ENCODE measurements at regions not wholly inside any gene's neighbourhood (a gene's known extent, or its start where the extent isn't known, plus 50 kb on each side); places are given as distances from the start of the nearest gene placed in this dataset.

- no peak for TF ChIP-seq CTCF (optimal IDR thresholded peaks at IDR 0.05 in 1 of 3, IDR thresholded peaks at IDR 0.05 in 1 of 3, conservative IDR thresholded peaks at IDR 0.05 in 1 of 3; ENCODE audit: extremely low read depth in 1 of 3, insufficient read depth in 2 of 3, low read length in 3 of 3)
- no peak for TF ChIP-seq EZH2 (IDR thresholded peaks at IDR 0.05; ENCODE audit: low read length)
These were observed 52.2 kb upstream of the GSE1 start for GRCh38 chr16:85560932-85561247.
